ENCODE measurements at regions not wholly inside any gene's neighbourhood (a gene's known extent, or its start where the extent isn't known, plus 50 kb on each side); places are given as distances from the start of the nearest gene placed in this dataset.

DNA sequence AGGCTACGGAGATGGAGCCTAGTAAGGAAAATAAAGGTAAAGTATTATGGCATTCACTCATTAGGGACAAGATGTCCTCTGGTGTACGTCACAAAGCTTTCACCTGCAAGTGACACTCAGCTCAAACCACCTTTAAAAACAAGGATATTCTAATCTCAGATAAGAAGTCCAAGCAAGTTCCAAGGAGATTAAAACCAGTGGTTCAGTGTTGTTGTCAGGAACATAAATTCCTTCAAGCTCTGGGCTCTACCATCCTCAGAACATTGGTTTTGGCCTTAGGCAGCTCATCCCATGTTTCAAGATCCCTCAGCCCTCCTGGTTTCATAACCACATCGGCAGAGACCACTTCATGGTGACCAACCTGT lies 116.5 kb downstream of the LY86 start:
- Mint-ChIP-seq H3K36me3 (ENCODE audit: insufficient read depth in 1 of 3, low read depth in 3 of 3) (no peaks in the 10 kb centered on the region), H3K27me3 (ENCODE audit: low read depth) (0 out of 2 replicates have a peak, but pooled peaks cover 3% of the 10 kb centered on the region), H3K4me1 (peaks cover 6 to 11% of the 10 kb centered on the region in 2 experiments), H3K4me3 (no peak overlapping the region), H3K9me3 (no peaks in the 10 kb centered on the region; a peak in 1 of 5 replicates), H3K27ac (no peak overlapping the region)
- no peak overlapping the region for H3T11ph ChIP-seq (ENCODE audit: low read length)
- no peaks in the 10 kb centered on the region for H3K79me1 ChIP-seq (ENCODE audit: insufficient read depth, low read depth, low read length, poor library complexity, severe bottlenecking)
- no peak overlapping the region for H2BK12ac ChIP-seq (ENCODE audit: insufficient read length, low read depth, low read length)
- H3K4me2 ChIP-seq (ENCODE audit: insufficient read depth, insufficient read length, low read length): no peak overlapping the region
- no peak overlapping the region for H2BK15ac ChIP-seq (ENCODE audit: low read depth, low read length)
- no peak overlapping the region for H3K18ac ChIP-seq (ENCODE audit: insufficient read length, low read depth, low read length)
- no peak overlapping the region for H4K91ac ChIP-seq (ENCODE audit: insufficient read length, low read depth, low read length)
- TF ChIP-seq, protein P1, sequence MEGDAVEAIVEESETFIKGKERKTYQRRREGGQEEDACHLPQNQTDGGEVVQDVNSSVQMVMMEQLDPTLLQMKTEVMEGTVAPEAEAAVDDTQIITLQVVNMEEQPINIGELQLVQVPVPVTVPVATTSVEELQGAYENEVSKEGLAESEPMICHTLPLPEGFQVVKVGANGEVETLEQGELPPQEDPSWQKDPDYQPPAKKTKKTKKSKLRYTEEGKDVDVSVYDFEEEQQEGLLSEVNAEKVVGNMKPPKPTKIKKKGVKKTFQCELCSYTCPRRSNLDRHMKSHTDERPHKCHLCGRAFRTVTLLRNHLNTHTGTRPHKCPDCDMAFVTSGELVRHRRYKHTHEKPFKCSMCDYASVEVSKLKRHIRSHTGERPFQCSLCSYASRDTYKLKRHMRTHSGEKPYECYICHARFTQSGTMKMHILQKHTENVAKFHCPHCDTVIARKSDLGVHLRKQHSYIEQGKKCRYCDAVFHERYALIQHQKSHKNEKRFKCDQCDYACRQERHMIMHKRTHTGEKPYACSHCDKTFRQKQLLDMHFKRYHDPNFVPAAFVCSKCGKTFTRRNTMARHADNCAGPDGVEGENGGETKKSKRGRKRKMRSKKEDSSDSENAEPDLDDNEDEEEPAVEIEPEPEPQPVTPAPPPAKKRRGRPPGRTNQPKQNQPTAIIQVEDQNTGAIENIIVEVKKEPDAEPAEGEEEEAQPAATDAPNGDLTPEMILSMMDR (conservative IDR thresholded peaks at IDR 0.05): no peak
- H3K14ac ChIP-seq (ENCODE audit: insufficient read depth, low read length): no peak overlapping the region
- no peaks in the 10 kb centered on the region for H3K79me2 ChIP-seq (ENCODE audit: insufficient read depth, low read length)
- H3K27me3 ChIP-seq (ENCODE audit: insufficient read depth, low read length): 0 out of 2 replicates have a peak, but pooled peaks cover 2% of the 10 kb centered on the region
- H4K8ac ChIP-seq (replicated peaks; ENCODE audit: insufficient read length, low read depth, low read length): no peak overlapping the region
- no peaks in the 10 kb centered on the region for H3K9me3 ChIP-seq (ENCODE audit: control insufficient read depth, low read depth, low read length)
- H2AFZ ChIP-seq (ENCODE audit: low read length): no peak overlapping the region
- DNase-seq: no peak
- H4K20me1 ChIP-seq (ENCODE audit: control insufficient read depth, insufficient read depth, insufficient read length): no peaks in the 10 kb centered on the region
- H3K23me2 ChIP-seq (ENCODE audit: insufficient read length, low read depth, low read length, poor library complexity, severe bottlenecking): no peaks in the 10 kb centered on the region
- no peak overlapping the region for H3K23ac ChIP-seq (ENCODE audit: insufficient read length, low read depth, low read length)
- no peaks in the 10 kb centered on the region for H3K4me1 ChIP-seq (ENCODE audit: insufficient read depth, low read length)
- no peak overlapping the region for H2BK120ac ChIP-seq (ENCODE audit: low read depth, low read length, poor library complexity, severe bottlenecking)
- no peak overlapping the region for H2BK20ac ChIP-seq (ENCODE audit: low read depth, low read length, poor library complexity, severe bottlenecking)
- H3K9ac ChIP-seq (ENCODE audit: extremely low read depth, insufficient read length, low read length): no peak overlapping the region
- no peak overlapping the region for H3K27ac ChIP-seq (ENCODE audit: insufficient read length, low read depth, low read length)
- WGBS (ENCODE audit: extremely low coverage, insufficient read length, low lambda C conversion rate): no CpG with 5 or more reads among the region's 3 CpGs
- H2AK5ac ChIP-seq (ENCODE audit: insufficient read length, low read length): no peak overlapping the region
- no peak overlapping the region for H4K5ac ChIP-seq (ENCODE audit: insufficient read length, low read depth, low read length)
- H3K4ac ChIP-seq (ENCODE audit: low read depth, low read length): no peak overlapping the region
- H2BK5ac ChIP-seq (ENCODE audit: insufficient read length, low read length): no peak overlapping the region
- no peak overlapping the region for H3K56ac ChIP-seq (ENCODE audit: insufficient read length, low read depth, low read length)
